IPS-20b (cell line): ENCODE measurements at regions not wholly inside any gene's neighbourhood (a gene's known extent, or its start where the extent isn't known, plus 50 kb on each side); places are given as distances from the start of the nearest gene placed in this dataset.

Experiments used
- H3K27ac ChIP-seq: one replicate; pipeline ENCODE4 v1.5.1; 2013; ENCODE audit warnings: low read length
- H3K27me3 ChIP-seq: 2 replicates; pipeline ENCODE4 v1.6.1; 2013; ENCODE audit warnings: mild to moderate bottlenecking, low read length, inconsistent platforms; ENCODE audit not compliant: insufficient read depth
- H3K36me3 ChIP-seq: 2 replicates; pipeline ENCODE4 v1.6.1; 2013; ENCODE audit warnings: low read depth, mild to moderate bottlenecking, inconsistent platforms, low read length, moderate library complexity; ENCODE audit not compliant: insufficient read depth
- H3K4me1 ChIP-seq: 2 replicates; pipeline ENCODE4 v1.6.1; 2013; ENCODE audit warnings: mild to moderate bottlenecking, control low read depth, inconsistent platforms, low read length, moderate library complexity; ENCODE audit not compliant: insufficient read depth
- H3K4me3 ChIP-seq: 2 replicates; pipeline ENCODE4 v1.5.1; 2013; ENCODE audit warnings: mild to moderate bottlenecking, low read length, inconsistent platforms
- H3K9ac ChIP-seq: 2 replicates; pipeline ENCODE4 v1.6.1; 2013; ENCODE audit warnings: low read depth, mild to moderate bottlenecking, inconsistent platforms, low read length, moderate library complexity
- H3K9me3 ChIP-seq: 2 replicates; pipeline ENCODE4 v1.6.1; 2013; ENCODE audit warnings: mild to moderate bottlenecking, low read depth, low read length, inconsistent platforms; ENCODE audit not compliant: insufficient read depth

DNA sequence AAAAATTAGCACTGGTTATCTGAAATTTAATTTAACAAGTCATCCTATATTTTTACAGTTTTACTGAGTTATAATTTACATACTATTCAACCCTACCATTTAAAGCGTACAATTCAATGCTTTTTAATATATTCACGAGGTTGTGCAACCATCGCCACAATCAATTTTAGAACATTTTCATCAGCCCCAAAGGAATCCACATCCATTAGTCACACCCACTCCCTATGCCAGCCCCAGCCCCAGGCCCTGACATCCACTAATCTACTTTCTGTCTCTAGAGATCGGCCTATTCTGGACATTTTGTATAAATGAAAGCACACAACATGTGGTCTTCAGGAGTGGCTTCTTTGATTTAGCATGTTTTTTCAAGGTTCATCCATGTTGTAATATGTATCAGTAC lies 134.7 kb downstream of the PSMG1 start:
- Histone ChIP-seq H3K4me1 (no peaks in the 10 kb centered on the region), H3K9ac (no peak overlapping the region), H3K4me3 (no peak overlapping the region), H3K36me3 (no peaks in the 10 kb centered on the region), H3K9me3 (no peaks in the 10 kb centered on the region), H3K27me3 (no peaks in the 10 kb centered on the region), H3K27ac (no peak overlapping the region)

DNA sequence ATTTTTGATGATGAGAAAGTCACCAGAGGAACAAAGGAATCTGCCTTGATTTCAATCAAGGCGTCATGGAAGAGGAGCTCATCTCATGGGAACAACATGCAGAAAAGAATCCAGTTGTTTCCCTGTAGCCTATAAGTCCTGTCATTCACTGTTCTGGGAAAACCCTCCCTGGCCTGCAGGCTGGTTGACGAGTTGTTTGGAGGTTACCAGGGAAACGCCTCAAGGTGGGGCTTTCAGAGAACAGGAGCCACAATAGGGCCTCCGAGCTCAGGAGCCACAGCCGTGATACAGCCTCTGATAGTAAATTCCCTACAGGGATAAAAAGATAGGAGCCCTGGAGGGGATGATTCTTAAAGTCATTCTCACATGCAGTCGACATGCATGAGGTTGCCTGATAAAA lies 135.2 kb downstream of the PSMG1 start:
- Histone ChIP-seq H3K36me3 (no peaks in the 10 kb centered on the region), H3K9me3 (no peaks in the 10 kb centered on the region), H3K27ac (no peak overlapping the region), H3K4me3 (no peak overlapping the region), H3K27me3 (no peaks in the 10 kb centered on the region), H3K4me1 (no peaks in the 10 kb centered on the region), H3K9ac (no peak overlapping the region)

DNA sequence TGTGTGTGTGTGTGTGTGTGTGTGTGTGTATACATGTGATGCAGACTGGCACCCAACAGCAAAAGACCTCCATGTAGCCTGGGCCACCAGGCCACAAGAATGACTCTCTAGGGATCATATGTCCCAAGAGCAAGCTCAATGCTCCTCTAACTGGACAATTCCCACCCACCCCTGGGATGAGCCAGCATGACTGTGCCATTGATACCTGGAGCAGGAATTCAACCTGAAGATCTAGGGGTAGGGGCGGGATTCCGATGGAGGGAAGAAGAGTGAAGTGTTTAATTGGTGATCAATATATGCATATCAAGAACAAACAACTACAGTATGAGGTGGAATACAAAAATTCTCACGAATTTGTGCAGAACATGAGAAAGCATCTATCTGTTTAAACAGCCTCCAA lies 136.2 kb downstream of the PSMG1 start:
- Histone ChIP-seq H3K36me3 (no peaks in the 10 kb centered on the region), H3K27me3 (no peaks in the 10 kb centered on the region), H3K9me3 (no peaks in the 10 kb centered on the region), H3K9ac (no peak overlapping the region), H3K4me1 (no peaks in the 10 kb centered on the region), H3K27ac (no peak overlapping the region), H3K4me3 (no peak overlapping the region)

DNA sequence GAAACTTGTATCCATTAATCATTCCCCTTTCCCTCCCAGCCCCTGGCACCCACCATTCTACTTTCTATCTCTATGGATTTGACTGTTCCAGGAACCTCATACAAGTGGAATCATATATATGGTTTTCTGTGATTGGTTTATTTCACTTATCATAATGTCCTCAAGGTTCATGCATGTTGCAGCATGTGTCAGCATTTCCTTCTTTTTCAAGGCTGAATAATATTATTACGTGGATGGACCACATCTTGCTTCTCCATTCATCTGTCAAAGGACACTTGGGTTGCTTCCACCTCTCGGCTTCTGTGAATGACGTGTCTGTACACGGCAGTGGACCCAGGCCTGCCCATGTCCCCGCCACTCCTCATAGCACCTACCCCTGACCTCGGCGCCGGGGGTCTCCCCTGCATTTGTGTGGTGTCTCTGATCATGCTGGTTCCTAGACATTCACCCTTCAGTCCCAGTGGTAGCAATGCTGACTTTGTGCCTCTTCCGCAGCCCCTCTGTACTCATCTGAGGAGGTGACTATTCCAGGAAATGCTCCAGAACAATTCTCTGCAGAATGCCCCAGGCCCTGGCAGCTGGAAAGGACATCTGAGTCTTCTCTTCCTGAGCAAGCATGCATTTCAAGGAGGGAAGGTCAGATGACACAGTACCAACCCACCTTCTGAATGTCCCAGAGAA lies 136.9 kb downstream of the PSMG1 start:
- Histone ChIP-seq H3K4me1 (no peaks in the 10 kb centered on the region), H3K36me3 (no peaks in the 10 kb centered on the region), H3K9ac (no peak overlapping the region), H3K4me3 (no peak overlapping the region), H3K27me3 (no peaks in the 10 kb centered on the region), H3K27ac (no peak overlapping the region), H3K9me3 (no peaks in the 10 kb centered on the region)

DNA sequence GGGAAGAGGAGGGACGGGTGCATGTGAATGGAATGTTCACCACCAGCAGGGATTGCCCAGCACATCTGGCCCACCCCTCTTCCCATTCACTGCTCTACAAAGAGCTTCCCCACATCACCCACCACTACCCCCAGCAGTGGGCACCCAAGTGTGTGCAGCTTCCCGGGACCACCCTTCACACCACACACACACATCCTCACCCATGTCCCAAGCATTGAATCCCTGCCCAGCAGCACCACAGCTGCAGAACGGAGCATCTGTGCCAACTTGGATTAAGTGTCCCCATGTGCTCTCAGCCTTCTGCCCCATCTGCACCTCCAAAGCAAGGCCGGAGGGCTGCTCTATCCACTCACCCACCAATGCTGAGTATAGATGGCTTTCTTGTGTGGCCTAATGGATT lies 141.4 kb downstream of the PSMG1 start:
- Histone ChIP-seq H3K9me3 (no peaks in the 10 kb centered on the region), H3K27me3 (no peaks in the 10 kb centered on the region), H3K27ac (no peak overlapping the region), H3K4me3 (no peak overlapping the region), H3K4me1 (no peaks in the 10 kb centered on the region), H3K36me3 (no peaks in the 10 kb centered on the region), H3K9ac (no peak overlapping the region)

DNA sequence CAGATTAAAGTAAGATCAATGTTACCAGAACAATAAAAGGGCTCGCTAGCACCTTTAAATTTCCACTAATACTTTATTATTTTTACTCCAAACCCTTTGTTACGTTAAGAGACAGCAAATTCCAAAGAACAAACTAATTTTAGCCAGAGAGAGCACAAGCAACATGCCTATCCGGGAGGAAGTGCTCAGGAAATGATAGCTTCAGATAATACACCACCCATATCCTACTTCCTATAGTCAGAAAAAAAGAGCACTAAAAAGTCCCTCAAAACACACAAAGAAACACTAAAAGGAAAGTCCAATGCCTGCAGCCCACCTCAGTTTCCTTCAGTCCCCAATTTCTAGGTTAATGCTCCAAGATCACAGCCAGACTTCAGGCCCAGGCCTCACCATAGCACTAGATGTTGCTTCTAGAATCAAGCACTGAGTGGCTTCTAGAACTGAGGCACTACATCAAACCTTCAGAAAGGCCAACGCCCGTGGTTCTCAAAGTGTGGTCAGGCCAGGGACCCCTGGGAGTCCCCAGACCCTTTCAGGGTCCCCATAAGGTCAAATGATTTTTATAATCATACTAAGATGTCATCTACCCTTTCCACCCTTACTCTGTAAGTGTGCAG lies 142.6 kb downstream of the PSMG1 start:
- no peaks in the 10 kb centered on the region for H3K4me1 ChIP-seq
- no peaks in the 10 kb centered on the region for H3K9me3 ChIP-seq
- H3K27ac ChIP-seq, result no peak overlapping the region
- no peaks in the 10 kb centered on the region for H3K27me3 ChIP-seq
- no peak overlapping the region for H3K9ac ChIP-seq
- H3K4me3 ChIP-seq, result no peak overlapping the region
- H3K36me3 ChIP-seq, result no peaks in the 10 kb centered on the region

DNA sequence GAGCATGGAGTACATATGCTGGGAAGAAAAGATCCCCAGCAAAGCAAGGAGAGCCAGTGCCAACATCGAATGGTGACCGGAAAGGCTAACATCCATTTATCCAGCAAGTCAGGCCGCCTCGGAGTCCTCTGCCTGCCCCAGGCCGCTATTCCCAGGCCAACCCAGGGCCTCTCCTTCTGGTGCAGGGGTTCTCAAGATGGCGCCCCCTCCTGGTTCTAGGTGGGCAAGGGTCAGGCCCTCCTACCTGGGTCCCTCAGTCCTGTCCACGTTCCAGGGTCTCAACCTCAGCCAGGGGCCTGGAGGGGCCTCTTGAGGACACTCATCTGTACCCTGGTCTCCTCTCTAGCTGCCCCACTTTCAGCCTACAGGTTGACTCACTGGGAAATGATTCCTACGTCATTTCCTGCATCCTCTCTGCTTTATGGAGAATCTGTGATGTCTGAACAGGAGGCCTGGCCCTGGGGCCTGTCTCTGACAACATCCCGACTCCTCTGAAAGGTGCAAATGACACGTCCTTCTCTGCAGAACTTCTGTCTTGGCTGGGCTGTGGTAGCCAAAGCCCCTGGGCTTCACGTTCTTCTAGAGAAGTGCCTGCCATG lies 145.3 kb downstream of the PSMG1 start:
- H3K27me3 ChIP-seq, result no peaks in the 10 kb centered on the region
- no peak overlapping the region for H3K4me3 ChIP-seq
- H3K36me3 ChIP-seq, result no peaks in the 10 kb centered on the region
- H3K9me3 ChIP-seq, result no peaks in the 10 kb centered on the region
- H3K4me1 ChIP-seq, result no peaks in the 10 kb centered on the region
- H3K27ac ChIP-seq, result no peak overlapping the region
- no peak overlapping the region for H3K9ac ChIP-seq

DNA sequence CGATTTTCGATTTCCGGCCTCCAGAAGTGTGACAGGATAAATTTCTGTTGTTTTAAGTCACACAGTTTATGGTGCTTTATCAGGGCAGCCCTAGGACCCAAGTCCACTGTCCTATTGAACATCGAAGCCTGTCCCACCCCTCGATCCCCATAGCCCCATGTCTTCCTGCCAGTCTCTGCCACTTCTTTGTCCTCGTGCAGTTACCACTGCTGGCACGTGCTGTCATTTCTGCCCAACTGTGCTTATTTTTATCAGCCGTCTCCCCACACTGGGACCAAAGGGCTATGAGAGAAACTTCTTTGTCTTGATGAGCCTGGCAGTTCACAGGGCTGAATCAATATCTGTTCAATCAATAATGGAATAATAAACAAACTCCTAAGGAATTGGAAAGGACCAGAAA lies 146.7 kb downstream of the PSMG1 start:
- Histone ChIP-seq H3K4me1 (no peaks in the 10 kb centered on the region), H3K9me3 (no peaks in the 10 kb centered on the region), H3K9ac (no peak overlapping the region), H3K36me3 (no peaks in the 10 kb centered on the region), H3K27ac (no peak overlapping the region), H3K4me3 (no peak overlapping the region), H3K27me3 (no peaks in the 10 kb centered on the region)

DNA sequence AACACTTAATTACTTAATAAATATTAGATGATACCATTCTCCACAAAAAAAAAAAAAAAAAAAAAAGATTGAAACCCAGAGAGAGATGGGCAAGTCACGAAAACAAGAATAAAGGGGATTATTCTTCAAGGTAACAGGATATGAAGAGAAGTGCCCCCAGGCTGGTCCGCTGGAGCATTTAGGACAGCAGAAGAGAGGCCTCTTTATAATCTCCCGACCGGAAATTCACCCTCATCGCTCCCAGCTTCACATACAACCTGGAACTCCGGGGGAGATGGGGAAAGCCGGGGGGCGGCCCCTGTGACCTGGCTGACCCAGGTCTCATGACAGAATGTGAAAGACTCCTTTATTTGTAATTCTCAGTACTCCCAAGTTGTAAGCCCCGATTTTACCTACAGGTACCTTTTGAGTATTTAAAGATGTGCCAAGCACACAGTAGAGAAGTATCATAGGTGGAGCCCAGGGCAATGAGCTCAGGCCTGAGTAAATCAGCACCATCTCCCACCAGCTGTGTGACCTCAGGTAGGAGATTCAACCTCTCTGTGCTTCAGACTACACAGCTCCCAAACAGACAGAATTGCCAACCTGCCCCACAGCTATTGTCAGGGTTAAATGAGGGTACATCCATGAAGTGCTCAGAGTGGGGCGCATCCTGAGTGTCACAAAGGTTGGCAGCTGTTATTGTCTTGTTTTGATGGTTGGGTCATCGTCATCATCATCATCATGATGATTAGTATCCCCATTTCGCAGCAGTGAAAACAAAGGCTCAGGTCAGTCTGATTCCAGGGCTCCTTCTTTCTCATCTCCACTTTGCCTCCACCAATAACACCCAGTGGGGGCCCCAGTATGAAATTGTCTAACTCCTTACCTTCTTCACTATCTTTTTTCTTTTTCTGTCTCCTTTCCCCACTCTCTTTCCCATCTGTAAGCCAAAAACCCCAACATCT lies 148.4 kb downstream of the PSMG1 start:
- H3K4me3 ChIP-seq, result no peak overlapping the region
- H3K27ac ChIP-seq, result no peak overlapping the region
- H3K9me3 ChIP-seq, result no peaks in the 10 kb centered on the region
- H3K36me3 ChIP-seq, result no peaks in the 10 kb centered on the region
- no peaks in the 10 kb centered on the region for H3K27me3 ChIP-seq
- H3K4me1 ChIP-seq, result peaks cover 10% of the 10 kb centered on the region; the same call in 1 of the 2 replicates
- no peak overlapping the region for H3K9ac ChIP-seq

DNA sequence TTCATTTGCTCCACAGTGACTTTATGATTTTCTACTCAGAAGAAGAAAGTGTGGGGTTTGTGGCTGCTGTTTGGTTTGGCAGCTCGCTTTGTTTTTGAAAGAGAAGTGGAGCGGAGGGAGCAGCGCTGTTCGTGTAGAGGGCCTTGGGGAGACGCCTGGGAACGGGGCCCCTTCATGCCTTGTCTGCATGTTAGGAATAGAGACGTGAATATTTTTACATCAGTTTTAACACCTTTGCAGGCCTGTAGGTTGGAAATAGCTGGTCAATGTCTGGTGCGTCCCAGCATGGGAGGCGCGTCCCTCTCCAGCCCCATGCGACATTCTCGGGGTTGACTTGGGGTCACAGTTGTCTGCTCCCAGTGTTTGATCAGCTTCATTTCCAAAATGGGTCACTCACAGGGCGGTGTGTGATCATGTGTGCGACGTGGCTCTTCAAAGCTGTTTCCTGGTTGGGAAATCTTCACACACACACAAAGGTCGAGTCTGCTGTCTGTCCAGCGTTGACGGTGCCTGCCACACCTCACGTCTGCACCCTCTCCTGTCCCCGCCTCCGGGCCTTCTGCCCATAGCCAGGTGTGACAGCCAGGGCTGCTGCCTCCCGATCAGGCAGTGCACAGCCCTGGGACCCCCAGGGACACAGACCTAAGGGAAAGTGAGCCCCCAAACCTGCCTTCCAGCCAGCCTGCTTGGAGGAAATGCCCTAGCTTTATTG lies 149.2 kb downstream of the PSMG1 start:
- H3K4me3 ChIP-seq, result no peak overlapping the region
- peaks cover 17% of the 10 kb centered on the region for H3K4me1 ChIP-seq
- no peaks in the 10 kb centered on the region for H3K9me3 ChIP-seq
- H3K27ac ChIP-seq, result no peak overlapping the region
- H3K27me3 ChIP-seq, result no peaks in the 10 kb centered on the region
- no peak overlapping the region for H3K9ac ChIP-seq
- H3K36me3 ChIP-seq, result no peaks in the 10 kb centered on the region
